Nephron (organoid): ENCODE measurements at regions not wholly inside any gene's neighbourhood (a gene's known extent, or its start where the extent isn't known, plus 50 kb on each side); places are given as distances from the start of the nearest gene placed in this dataset.

Experiments used
- H3K27ac Mint-ChIP-seq, 3 experiments: 2 replicates each; pipeline ENCODE4 v1.8.0; 2020; ENCODE audit warnings: mixed read lengths in 3 of 3, mild to moderate bottlenecking in 2 of 3, moderate library complexity in 1 of 3
- H3K27me3 Mint-ChIP-seq: 2 replicates; pipeline ENCODE4 v1.8.0; 2021; ENCODE audit warnings: low read depth, mild to moderate bottlenecking, moderate library complexity, mixed read lengths
- H3K36me3 Mint-ChIP-seq: 2 replicates; pipeline ENCODE4 v1.8.0; 2020; ENCODE audit warnings: low read depth, mixed read lengths
- H3K4me1 Mint-ChIP-seq: 2 replicates; pipeline ENCODE4 v1.8.0; 2020; ENCODE audit warnings: mixed read lengths
- H3K4me3 Mint-ChIP-seq, 3 experiments: 2 replicates each; pipeline ENCODE4 v1.8.0; 2020; ENCODE audit warnings: mild to moderate bottlenecking in 3 of 3, mixed read lengths in 3 of 3, moderate library complexity in 2 of 3
- H3K9me3 Mint-ChIP-seq: 2 replicates; pipeline ENCODE4 v1.8.0; 2020; ENCODE audit warnings: mixed read lengths
- CTCF ChIP-seq, 3 experiments: fragments of 200-600 bp; sonication (generic); IDR thresholded peaks; one replicate each; pipeline ENCODE4 v1.5.0; 2021; ENCODE audit warnings: antibody characterized with exemption in 3 of 3; ENCODE audit not compliant: unreplicated experiment in 3 of 3

GRCh38 chr5:2919310-2920018 is 168.0 kb upstream of the IRX2 start:
- Mint-ChIP-seq H3K27ac (no peak overlapping the region), H3K9me3 (peaks cover 7% of the 10 kb centered on the region), H3K4me3 (no peak overlapping the region), H3K36me3 (no peaks in the 10 kb centered on the region), H3K4me1 (no peaks in the 10 kb centered on the region), H3K27me3 (peaks cover 29% of the 10 kb centered on the region)
- TF ChIP-seq CTCF (IDR thresholded peaks at IDR 0.05; ENCODE audit: unreplicated experiment in 3 of 3), result no peak

DNA sequence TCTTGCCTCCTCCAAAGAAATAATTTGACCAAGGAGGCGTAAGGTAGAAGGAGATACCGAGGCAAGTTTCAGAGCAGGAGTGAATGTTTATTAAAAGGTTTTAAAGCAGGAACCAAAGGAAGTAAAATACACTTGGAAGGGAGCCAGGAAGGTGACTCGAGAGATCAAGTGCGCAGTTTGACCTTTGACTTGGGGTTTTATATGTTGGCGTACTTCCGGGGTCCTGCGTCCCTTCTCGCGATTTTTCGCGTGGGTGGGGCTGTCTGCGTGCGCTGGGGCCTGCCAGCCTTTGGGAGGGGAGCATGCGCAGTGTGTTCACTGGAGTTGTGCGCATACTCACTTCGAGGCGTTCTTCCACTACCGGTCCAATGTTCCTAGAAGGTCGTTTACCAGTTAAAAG is 166.0 kb upstream of the IRX2 start:
- H3K36me3 Mint-ChIP-seq, result no peaks in the 10 kb centered on the region
- no peak overlapping the region for H3K4me3 Mint-ChIP-seq
- TF ChIP-seq CTCF (IDR thresholded peaks at IDR 0.05; ENCODE audit: unreplicated experiment in 3 of 3), result no peak
- no peak overlapping the region for H3K27ac Mint-ChIP-seq
- peaks cover 29% of the 10 kb centered on the region for H3K27me3 Mint-ChIP-seq
- H3K9me3 Mint-ChIP-seq, result peaks cover 7% of the 10 kb centered on the region
- no peaks in the 10 kb centered on the region for H3K4me1 Mint-ChIP-seq

GRCh38 chr5:2917093-2917492 is 165.6 kb upstream of the IRX2 start:
- no peak overlapping the region for H3K4me3 Mint-ChIP-seq
- no peaks in the 10 kb centered on the region for H3K36me3 Mint-ChIP-seq
- TF ChIP-seq CTCF (IDR thresholded peaks at IDR 0.05; ENCODE audit: unreplicated experiment in 3 of 3), result no peak
- peaks cover 7% of the 10 kb centered on the region for H3K9me3 Mint-ChIP-seq
- peaks cover 32% of the 10 kb centered on the region for H3K27me3 Mint-ChIP-seq
- no peak overlapping the region for H3K27ac Mint-ChIP-seq
- no peaks in the 10 kb centered on the region for H3K4me1 Mint-ChIP-seq

GRCh38 chr5:2916076-2916682 is 164.7 kb upstream of the IRX2 start:
- TF ChIP-seq CTCF (IDR thresholded peaks at IDR 0.05; ENCODE audit: unreplicated experiment in 3 of 3), result no peak
- Mint-ChIP-seq H3K27me3 (peaks cover 32% of the 10 kb centered on the region), H3K4me3 (no peak overlapping the region), H3K36me3 (no peaks in the 10 kb centered on the region), H3K27ac (no peak overlapping the region), H3K9me3 (peaks cover 5% of the 10 kb centered on the region), H3K4me1 (no peaks in the 10 kb centered on the region)

GRCh38 chr5:2914981-2915484 is 163.6 kb upstream of the IRX2 start:
- Mint-ChIP-seq H3K27ac (no peak overlapping the region), H3K36me3 (no peaks in the 10 kb centered on the region), H3K4me1 (no peaks in the 10 kb centered on the region), H3K27me3 (peaks cover 28% of the 10 kb centered on the region), H3K9me3 (no peaks in the 10 kb centered on the region), H3K4me3 (no peak overlapping the region)
- TF ChIP-seq CTCF (IDR thresholded peaks at IDR 0.05; ENCODE audit: unreplicated experiment in 3 of 3), result no peak
